ENCODE measurements at regions not wholly inside any gene's neighbourhood (a gene's known extent, or its start where the extent isn't known, plus 50 kb on each side); places are given as distances from the start of the nearest gene placed in this dataset.
"Not testable (repeated sequence)": the region's sequence is repeated elsewhere in the genome, so short reads cannot be mapped to it uniquely, and the experiment has no call there.

GRCh38 chr3:95172164-95172943 is 1109.5 kb downstream of the NSUN3 start:
- no peak for DNase-seq (ENCODE audit: low spot score)

- DNase-seq (ENCODE audit: low spot score) = no peak
These were observed 1114.2 kb downstream of the NSUN3 start for GRCh38 chr3:95177096-95177495.

- no peak for DNase-seq (ENCODE audit: low spot score)
These were observed 1121.2 kb downstream of the NSUN3 start for GRCh38 chr3:95184038-95184437.

GRCh38 chr3:95189348-95189747 is 1126.5 kb downstream of the NSUN3 start:
- DNase-seq (ENCODE audit: low spot score) = no peak

- no peak for DNase-seq (ENCODE audit: low spot score)
These were observed 1134.8 kb downstream of the NSUN3 start for GRCh38 chr3:95197661-95198060.

- no peak for DNase-seq (ENCODE audit: low spot score)
These were observed 1137.5 kb downstream of the NSUN3 start for GRCh38 chr3:95200384-95200783.

- no peak for DNase-seq (ENCODE audit: low spot score)
These were observed 1148.0 kb downstream of the NSUN3 start for GRCh38 chr3:95210878-95211277.

GRCh38 chr3:95212117-95212516 is 1149.3 kb downstream of the NSUN3 start:
- DNase-seq (ENCODE audit: low spot score) = no peak

- no peak for DNase-seq (ENCODE audit: low spot score)
These were observed 1152.6 kb downstream of the NSUN3 start for GRCh38 chr3:95215437-95215957.

- no peak for DNase-seq (ENCODE audit: low spot score)
These were observed 1154.8 kb downstream of the NSUN3 start for GRCh38 chr3:95217661-95218060.

GRCh38 chr3:95218484-95218883 is 1155.6 kb downstream of the NSUN3 start:
- no peak for DNase-seq (ENCODE audit: low spot score)

- no peak for DNase-seq (ENCODE audit: low spot score)
These were observed 1163.6 kb downstream of the NSUN3 start for GRCh38 chr3:95226437-95226836.

GRCh38 chr3:95227092-95227491 is 1164.2 kb downstream of the NSUN3 start:
- no peak for DNase-seq (ENCODE audit: low spot score)

GRCh38 chr3:95228416-95228815 is 1165.6 kb downstream of the NSUN3 start:
- no peak for DNase-seq (ENCODE audit: low spot score)

- DNase-seq (ENCODE audit: low spot score) = no peak
These were observed 1173.1 kb downstream of the NSUN3 start for GRCh38 chr3:95235916-95236315.

GRCh38 chr3:95237783-95238182 is 1174.9 kb downstream of the NSUN3 start:
- DNase-seq (ENCODE audit: low spot score) = no peak

- DNase-seq (ENCODE audit: low spot score) = no peak
These were observed 1177.5 kb downstream of the NSUN3 start for GRCh38 chr3:95240395-95240794.

- not testable (repeated sequence) for DNase-seq (ENCODE audit: low spot score)
These were observed 1178.4 kb downstream of the NSUN3 start for GRCh38 chr3:95241256-95241655.

- DNase-seq (ENCODE audit: low spot score) = no peak
These were observed 1183.6 kb downstream of the NSUN3 start for GRCh38 chr3:95246413-95246812.

GRCh38 chr3:95254061-95254460 is 1191.2 kb downstream of the NSUN3 start:
- no peak for DNase-seq (ENCODE audit: low spot score)

GRCh38 chr3:95254758-95255157 is 1191.9 kb downstream of the NSUN3 start:
- DNase-seq (ENCODE audit: low spot score) = no peak

GRCh38 chr3:95265129-95265528 is 1202.3 kb downstream of the NSUN3 start:
- DNase-seq (ENCODE audit: low spot score) = no peak

GRCh38 chr3:95271395-95271794 is 1208.5 kb downstream of the NSUN3 start:
- no peak for DNase-seq (ENCODE audit: low spot score)

GRCh38 chr3:95272166-95272565 is 1209.3 kb downstream of the NSUN3 start:
- no peak for DNase-seq (ENCODE audit: low spot score)

All from AG08395 (cell line).